HepG2 (cell line): ENCODE measurements at regions not wholly inside any gene's neighbourhood (a gene's known extent, or its start where the extent isn't known, plus 50 kb on each side); places are given as distances from the start of the nearest gene placed in this dataset.

Experiments used
- RNF2 ChIP-seq: fragments of 450-650 bp; conservative IDR thresholded peaks from 2 replicates; pipeline ENCODE4 v1.6.1; 2016; ENCODE audit warnings: low read depth
- TCF7L2 ChIP-seq: IDR thresholded peaks from 2 replicates; pipeline ENCODE4 v1.6.1; 2011; ENCODE audit warnings: mild to moderate bottlenecking, low read depth, low read length, moderate library complexity
- ZNF3 ChIP-seq: IDR thresholded peaks from 2 replicates; pipeline ENCODE4 v1.7.0; 2017; ENCODE audit warnings: inconsistent platforms
- ZNF501 ChIP-seq: sonication (generic); formaldehyde crosslinking; IDR thresholded peaks from 2 replicates; pipeline ENCODE4 v1.5.1; 2020; ENCODE audit warnings: mild to moderate bottlenecking, moderate library complexity, missing genetic modification reagents

- TF ChIP-seq RNF2 (no peak), ZNF501 (CRISPR knock-in tag) (no peak), TCF7L2 (no peak), ZNF3 (no peak)
These were observed 120.5 kb downstream of the DISP1 start for GRCh38 chr1:222935239-222935900.
